ENCODE measurements at regions not wholly inside any gene's neighbourhood (a gene's known extent, or its start where the extent isn't known, plus 50 kb on each side); places are given as distances from the start of the nearest gene placed in this dataset.
"Not testable (repeated sequence)": the region's sequence is repeated elsewhere in the genome, so short reads cannot be mapped to it uniquely, and the experiment has no call there.

- ATAC-seq (ENCODE audit: low FRiP score) (no peak), DNase-seq (ENCODE audit: low spot score) (no peak)
- TF ChIP-seq CTCF (IDR thresholded peaks at IDR 0.05) = no peak
Measured at GRCh38 chr7:115618676-115619075, 411.9 kb downstream of the TFEC start.

GRCh38 chr7:115613836-115614235 lies 416.7 kb downstream of the TFEC start:
- ATAC-seq (ENCODE audit: low FRiP score) (no peak), DNase-seq (ENCODE audit: low spot score) (no peak)
- TF ChIP-seq CTCF (IDR thresholded peaks at IDR 0.05) = no peak

- no peak for TF ChIP-seq CTCF (IDR thresholded peaks at IDR 0.05)
- DNase-seq (ENCODE audit: low spot score) (no peak), ATAC-seq (ENCODE audit: low FRiP score) (no peak)
Measured at GRCh38 chr7:115603416-115603815, 427.1 kb downstream of the TFEC start.

GRCh38 chr7:115600207-115600606 lies 430.4 kb downstream of the TFEC start:
- ATAC-seq (ENCODE audit: low FRiP score) (no peak), DNase-seq (ENCODE audit: low spot score) (no peak)
- TF ChIP-seq CTCF (IDR thresholded peaks at IDR 0.05) = no peak

GRCh38 chr7:115599184-115599583 lies 431.4 kb downstream of the TFEC start:
- ATAC-seq (ENCODE audit: low FRiP score); DNase-seq (ENCODE audit: low spot score): not testable (repeated sequence)

- ATAC-seq (ENCODE audit: low FRiP score); DNase-seq (ENCODE audit: low spot score): not testable (repeated sequence)
Measured at GRCh38 chr7:115597220-115597619, 433.3 kb downstream of the TFEC start.

- TF ChIP-seq CTCF (IDR thresholded peaks at IDR 0.05) = no peak
- ATAC-seq (ENCODE audit: low FRiP score) (no peak), DNase-seq (ENCODE audit: low spot score) (no peak)
Measured at GRCh38 chr7:115593111-115593510, 437.5 kb downstream of the TFEC start.

GRCh38 chr7:115585015-115585718 lies 445.4 kb downstream of the TFEC start:
- no peak for DNase-seq (ENCODE audit: low spot score)
- no peak for TF ChIP-seq CTCF (IDR thresholded peaks at IDR 0.05)
- ATAC-seq (ENCODE audit: low FRiP score) = no peak

All from omental fat pad (tissue), 3 donors.